ENCODE measurements at regions not wholly inside any gene's neighbourhood (a gene's known extent, or its start where the extent isn't known, plus 50 kb on each side); places are given as distances from the start of the nearest gene placed in this dataset.

DNA sequence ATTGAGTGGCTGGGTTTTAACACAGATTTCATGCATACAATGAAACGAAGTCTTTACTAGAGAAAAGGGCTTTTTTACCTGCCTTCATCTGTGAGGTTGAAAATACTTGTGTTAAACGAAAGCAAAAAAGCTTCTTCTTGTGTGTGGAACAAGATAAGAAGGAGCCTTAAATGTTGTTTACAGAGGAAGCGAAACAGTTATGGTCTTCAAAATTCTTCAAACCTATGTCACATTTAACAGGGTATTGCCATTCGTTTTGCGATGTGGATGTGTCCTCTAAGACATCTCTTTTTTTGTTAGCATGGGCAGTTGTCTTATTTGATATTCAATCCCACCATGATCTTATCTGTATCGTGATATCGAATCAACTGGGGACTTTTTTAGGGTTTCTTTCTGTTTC, 532.6 kb downstream of the TMEM182 start:
- no peak for DNase-seq (ENCODE audit: extremely low spot score, unreplicated experiment)
- TF ChIP-seq, protein P1, sequence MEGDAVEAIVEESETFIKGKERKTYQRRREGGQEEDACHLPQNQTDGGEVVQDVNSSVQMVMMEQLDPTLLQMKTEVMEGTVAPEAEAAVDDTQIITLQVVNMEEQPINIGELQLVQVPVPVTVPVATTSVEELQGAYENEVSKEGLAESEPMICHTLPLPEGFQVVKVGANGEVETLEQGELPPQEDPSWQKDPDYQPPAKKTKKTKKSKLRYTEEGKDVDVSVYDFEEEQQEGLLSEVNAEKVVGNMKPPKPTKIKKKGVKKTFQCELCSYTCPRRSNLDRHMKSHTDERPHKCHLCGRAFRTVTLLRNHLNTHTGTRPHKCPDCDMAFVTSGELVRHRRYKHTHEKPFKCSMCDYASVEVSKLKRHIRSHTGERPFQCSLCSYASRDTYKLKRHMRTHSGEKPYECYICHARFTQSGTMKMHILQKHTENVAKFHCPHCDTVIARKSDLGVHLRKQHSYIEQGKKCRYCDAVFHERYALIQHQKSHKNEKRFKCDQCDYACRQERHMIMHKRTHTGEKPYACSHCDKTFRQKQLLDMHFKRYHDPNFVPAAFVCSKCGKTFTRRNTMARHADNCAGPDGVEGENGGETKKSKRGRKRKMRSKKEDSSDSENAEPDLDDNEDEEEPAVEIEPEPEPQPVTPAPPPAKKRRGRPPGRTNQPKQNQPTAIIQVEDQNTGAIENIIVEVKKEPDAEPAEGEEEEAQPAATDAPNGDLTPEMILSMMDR (conservative IDR thresholded peaks at IDR 0.05) = no peak
- H3K27me3 Mint-ChIP-seq = peaks cover 22% of the 10 kb centered on the region
- H3K9me3 Mint-ChIP-seq = no peaks in the 10 kb centered on the region
- H3K36me3 Mint-ChIP-seq = no peaks in the 10 kb centered on the region
- no peak overlapping the region for H3K27ac Mint-ChIP-seq
- peaks cover 24% of the 10 kb centered on the region for H3K4me1 Mint-ChIP-seq (ENCODE audit: unreplicated experiment)
- H3K4me3 Mint-ChIP-seq = no peak overlapping the region

DNA sequence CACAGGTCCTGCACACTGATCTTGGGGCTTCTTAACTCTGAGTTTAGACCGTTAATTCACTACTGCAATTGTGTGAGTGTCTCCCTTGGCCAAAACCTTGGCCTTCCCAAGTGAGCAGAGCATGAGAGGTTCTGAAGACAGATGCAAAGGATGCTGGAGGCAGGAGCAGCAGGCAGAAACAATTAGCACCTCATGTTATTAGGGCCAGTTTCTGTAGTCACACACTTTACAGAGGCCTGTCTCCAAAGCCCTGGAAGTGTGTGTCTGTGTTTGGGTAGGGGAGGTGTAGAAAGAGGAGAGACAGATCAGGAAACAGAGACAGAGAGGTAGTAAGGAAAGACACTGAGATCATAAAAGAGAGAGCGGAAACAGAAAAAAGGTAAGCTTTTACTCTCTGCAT, 533.8 kb downstream of the TMEM182 start:
- peaks cover 23% of the 10 kb centered on the region for H3K4me1 Mint-ChIP-seq (ENCODE audit: unreplicated experiment)
- H3K27ac Mint-ChIP-seq = no peak overlapping the region
- H3K27me3 Mint-ChIP-seq = peaks cover 18% of the 10 kb centered on the region
- DNase-seq (ENCODE audit: extremely low spot score, unreplicated experiment) = no peak
- H3K4me3 Mint-ChIP-seq = no peak overlapping the region
- H3K36me3 Mint-ChIP-seq = no peaks in the 10 kb centered on the region
- no peaks in the 10 kb centered on the region for H3K9me3 Mint-ChIP-seq
- TF ChIP-seq, protein P1 (conservative IDR thresholded peaks at IDR 0.05) = no peak

DNA sequence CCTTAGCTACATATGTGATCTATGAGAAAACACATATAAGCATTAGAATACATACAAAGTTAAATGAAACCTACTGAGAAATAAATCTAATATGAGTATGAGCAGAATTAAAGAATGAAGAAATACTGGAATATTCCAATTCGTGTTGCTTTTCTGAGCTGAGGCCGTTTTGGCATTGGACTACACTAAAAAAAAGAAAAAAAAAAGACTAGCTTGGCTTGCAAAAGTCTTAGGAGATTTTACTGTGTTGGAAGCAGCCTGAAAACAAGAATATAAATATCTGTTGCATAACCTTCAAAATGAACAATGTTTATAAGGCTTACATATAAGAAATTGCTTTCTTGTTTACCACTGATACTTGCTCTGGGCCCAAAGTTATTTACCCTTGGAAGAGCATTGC, 562.8 kb downstream of the TMEM182 start:
- no peak for DNase-seq (ENCODE audit: extremely low spot score, unreplicated experiment)
- H3K27ac Mint-ChIP-seq = no peak overlapping the region
- no peaks in the 10 kb centered on the region for H3K4me1 Mint-ChIP-seq (ENCODE audit: unreplicated experiment)
- H3K9me3 Mint-ChIP-seq = no peaks in the 10 kb centered on the region
- TF ChIP-seq, protein P1 (conservative IDR thresholded peaks at IDR 0.05) = no peak
- no peaks in the 10 kb centered on the region for H3K36me3 Mint-ChIP-seq
- no peak overlapping the region for H3K4me3 Mint-ChIP-seq
- no peaks in the 10 kb centered on the region for H3K27me3 Mint-ChIP-seq

DNA sequence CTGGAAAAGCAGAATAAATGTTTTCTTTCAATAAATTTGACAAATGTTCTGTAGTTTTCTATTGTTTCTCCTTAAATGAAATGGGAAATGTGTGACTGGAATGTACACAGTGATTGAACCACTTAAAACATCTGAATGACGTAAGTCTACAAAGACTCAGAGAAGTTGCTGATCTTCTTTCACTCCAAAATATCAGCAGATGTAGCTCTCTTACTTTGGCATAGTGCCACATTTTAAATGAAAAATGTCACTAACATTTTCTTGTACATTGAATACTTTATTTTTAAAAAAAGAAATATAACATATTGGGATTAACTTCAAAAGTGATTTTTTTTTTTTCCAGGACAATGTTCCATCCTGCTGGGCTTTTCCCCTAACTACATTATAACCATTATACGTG, 565.6 kb downstream of the TMEM182 start:
- no peaks in the 10 kb centered on the region for H3K4me1 Mint-ChIP-seq (ENCODE audit: unreplicated experiment)
- no peak overlapping the region for H3K4me3 Mint-ChIP-seq
- no peak for DNase-seq (ENCODE audit: extremely low spot score, unreplicated experiment)
- no peak overlapping the region for H3K27ac Mint-ChIP-seq
- no peaks in the 10 kb centered on the region for H3K27me3 Mint-ChIP-seq
- TF ChIP-seq, protein P1 (conservative IDR thresholded peaks at IDR 0.05) = no peak
- no peaks in the 10 kb centered on the region for H3K9me3 Mint-ChIP-seq
- no peaks in the 10 kb centered on the region for H3K36me3 Mint-ChIP-seq

DNA sequence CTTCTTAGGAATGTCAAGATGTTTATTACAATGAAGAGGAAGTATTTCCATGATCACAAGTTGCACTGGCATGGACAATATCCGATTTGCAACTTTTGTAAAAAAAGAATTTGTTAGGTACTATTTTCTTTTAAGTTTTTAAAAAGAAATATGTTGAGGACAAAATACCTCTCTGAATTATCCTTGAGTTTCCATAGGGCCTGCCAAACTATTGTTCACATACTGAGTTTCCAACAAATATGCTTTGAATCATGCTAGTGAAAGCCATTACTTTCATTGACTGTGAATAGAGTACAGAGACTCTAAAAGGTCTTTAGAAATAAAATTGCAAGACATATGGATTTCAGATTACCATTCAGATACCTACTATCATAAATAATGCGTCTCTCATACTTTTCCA, 566.1 kb downstream of the TMEM182 start:
- H3K4me3 Mint-ChIP-seq = no peak overlapping the region
- TF ChIP-seq, protein P1 (conservative IDR thresholded peaks at IDR 0.05) = no peak
- DNase-seq (ENCODE audit: extremely low spot score, unreplicated experiment) = no peak
- H3K27ac Mint-ChIP-seq = no peak overlapping the region
- H3K27me3 Mint-ChIP-seq = no peaks in the 10 kb centered on the region
- H3K36me3 Mint-ChIP-seq = no peaks in the 10 kb centered on the region
- H3K4me1 Mint-ChIP-seq (ENCODE audit: unreplicated experiment) = no peaks in the 10 kb centered on the region
- no peaks in the 10 kb centered on the region for H3K9me3 Mint-ChIP-seq

DNA sequence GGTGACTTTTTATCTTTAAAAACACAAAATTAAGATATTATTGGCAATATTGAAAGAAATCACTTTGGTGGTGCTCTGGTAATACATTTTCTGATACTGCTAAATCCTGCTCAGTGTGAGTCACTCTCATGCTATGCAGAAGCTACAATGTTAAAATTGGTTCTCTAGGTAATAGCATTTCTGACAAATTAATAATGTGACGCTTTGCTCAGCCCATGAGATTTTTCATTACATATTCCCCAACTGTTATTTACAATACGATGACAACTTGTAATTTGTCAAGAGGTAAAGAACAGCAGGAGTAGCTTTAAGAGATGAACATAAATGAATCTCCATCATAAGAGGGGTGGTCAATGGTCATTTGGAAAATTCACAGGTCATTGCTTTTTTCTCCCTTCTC, 573.6 kb downstream of the TMEM182 start:
- no peaks in the 10 kb centered on the region for H3K4me1 Mint-ChIP-seq (ENCODE audit: unreplicated experiment)
- no peaks in the 10 kb centered on the region for H3K36me3 Mint-ChIP-seq
- H3K27me3 Mint-ChIP-seq = no peaks in the 10 kb centered on the region
- no peak for DNase-seq (ENCODE audit: extremely low spot score, unreplicated experiment)
- no peaks in the 10 kb centered on the region for H3K9me3 Mint-ChIP-seq
- no peak overlapping the region for H3K4me3 Mint-ChIP-seq
- H3K27ac Mint-ChIP-seq = no peak overlapping the region
- TF ChIP-seq, protein P1 (conservative IDR thresholded peaks at IDR 0.05) = no peak

All from type B pancreatic cell (in vitro differentiated cells).